Panc1 (cell line): ENCODE measurements at regions not wholly inside any gene's neighbourhood (a gene's known extent, or its start where the extent isn't known, plus 50 kb on each side); places are given as distances from the start of the nearest gene placed in this dataset.

Experiments
- POLR2AphosphoS5 ChIP-seq: IDR thresholded peaks from 2 replicates; pipeline ENCODE4 v1.6.1; 2012; ENCODE audit warnings: mild to moderate bottlenecking, low read depth, low read length, moderate library complexity
- TCF7L2 ChIP-seq: IDR thresholded peaks from 2 replicates; pipeline ENCODE4 v1.6.1; 2011; ENCODE audit warnings: mild to moderate bottlenecking, low read depth, low read length, inconsistent platforms
- TF ChIP-seq, protein P1 (sequence below), 2 experiments: IDR thresholded peaks; 2 replicates each; pipeline ENCODE4 v1.6.1; 2011 to 2012; ENCODE audit warnings: low read depth in 2 of 2, control low read depth in 1 of 2, low read length in 1 of 2, mild to moderate bottlenecking in 1 of 2, moderate library complexity in 1 of 2; ENCODE audit not compliant: insufficient read depth in 1 of 2
- TF ChIP-seq, protein P2 (sequence below): fragments of 450-650 bp; IDR thresholded peaks from 2 replicates; pipeline ENCODE4 v1.5.1; 2017; ENCODE audit warnings: mild to moderate bottlenecking

DNA sequence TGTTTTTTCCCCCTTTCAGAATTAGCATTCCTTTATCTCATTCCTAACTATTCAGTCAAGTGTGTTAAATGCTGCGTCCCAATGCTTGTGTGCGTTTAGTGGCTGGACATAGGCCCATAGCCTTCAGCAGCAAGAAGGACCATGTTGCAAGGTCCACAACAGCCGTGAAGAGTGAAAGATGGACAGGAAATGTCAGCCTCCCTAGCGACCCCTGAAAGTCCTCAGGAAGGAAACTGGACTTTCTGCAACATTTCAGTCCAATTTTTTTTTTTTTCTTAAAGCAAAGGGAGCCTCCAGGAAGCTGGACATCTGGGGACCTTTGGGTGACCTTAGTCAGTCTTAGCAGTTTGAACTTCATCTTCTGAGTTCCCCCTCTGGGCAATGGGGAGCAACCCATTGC lies 550.7 kb upstream of the MGMT start:
- TF ChIP-seq, protein P1, sequence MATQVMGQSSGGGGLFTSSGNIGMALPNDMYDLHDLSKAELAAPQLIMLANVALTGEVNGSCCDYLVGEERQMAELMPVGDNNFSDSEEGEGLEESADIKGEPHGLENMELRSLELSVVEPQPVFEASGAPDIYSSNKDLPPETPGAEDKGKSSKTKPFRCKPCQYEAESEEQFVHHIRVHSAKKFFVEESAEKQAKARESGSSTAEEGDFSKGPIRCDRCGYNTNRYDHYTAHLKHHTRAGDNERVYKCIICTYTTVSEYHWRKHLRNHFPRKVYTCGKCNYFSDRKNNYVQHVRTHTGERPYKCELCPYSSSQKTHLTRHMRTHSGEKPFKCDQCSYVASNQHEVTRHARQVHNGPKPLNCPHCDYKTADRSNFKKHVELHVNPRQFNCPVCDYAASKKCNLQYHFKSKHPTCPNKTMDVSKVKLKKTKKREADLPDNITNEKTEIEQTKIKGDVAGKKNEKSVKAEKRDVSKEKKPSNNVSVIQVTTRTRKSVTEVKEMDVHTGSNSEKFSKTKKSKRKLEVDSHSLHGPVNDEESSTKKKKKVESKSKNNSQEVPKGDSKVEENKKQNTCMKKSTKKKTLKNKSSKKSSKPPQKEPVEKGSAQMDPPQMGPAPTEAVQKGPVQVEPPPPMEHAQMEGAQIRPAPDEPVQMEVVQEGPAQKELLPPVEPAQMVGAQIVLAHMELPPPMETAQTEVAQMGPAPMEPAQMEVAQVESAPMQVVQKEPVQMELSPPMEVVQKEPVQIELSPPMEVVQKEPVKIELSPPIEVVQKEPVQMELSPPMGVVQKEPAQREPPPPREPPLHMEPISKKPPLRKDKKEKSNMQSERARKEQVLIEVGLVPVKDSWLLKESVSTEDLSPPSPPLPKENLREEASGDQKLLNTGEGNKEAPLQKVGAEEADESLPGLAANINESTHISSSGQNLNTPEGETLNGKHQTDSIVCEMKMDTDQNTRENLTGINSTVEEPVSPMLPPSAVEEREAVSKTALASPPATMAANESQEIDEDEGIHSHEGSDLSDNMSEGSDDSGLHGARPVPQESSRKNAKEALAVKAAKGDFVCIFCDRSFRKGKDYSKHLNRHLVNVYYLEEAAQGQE (IDR thresholded peaks at IDR 0.05; ENCODE audit: insufficient read depth in 1 of 2, low read depth in 2 of 2, low read length in 1 of 2), result no peak
- TF ChIP-seq, protein P2, sequence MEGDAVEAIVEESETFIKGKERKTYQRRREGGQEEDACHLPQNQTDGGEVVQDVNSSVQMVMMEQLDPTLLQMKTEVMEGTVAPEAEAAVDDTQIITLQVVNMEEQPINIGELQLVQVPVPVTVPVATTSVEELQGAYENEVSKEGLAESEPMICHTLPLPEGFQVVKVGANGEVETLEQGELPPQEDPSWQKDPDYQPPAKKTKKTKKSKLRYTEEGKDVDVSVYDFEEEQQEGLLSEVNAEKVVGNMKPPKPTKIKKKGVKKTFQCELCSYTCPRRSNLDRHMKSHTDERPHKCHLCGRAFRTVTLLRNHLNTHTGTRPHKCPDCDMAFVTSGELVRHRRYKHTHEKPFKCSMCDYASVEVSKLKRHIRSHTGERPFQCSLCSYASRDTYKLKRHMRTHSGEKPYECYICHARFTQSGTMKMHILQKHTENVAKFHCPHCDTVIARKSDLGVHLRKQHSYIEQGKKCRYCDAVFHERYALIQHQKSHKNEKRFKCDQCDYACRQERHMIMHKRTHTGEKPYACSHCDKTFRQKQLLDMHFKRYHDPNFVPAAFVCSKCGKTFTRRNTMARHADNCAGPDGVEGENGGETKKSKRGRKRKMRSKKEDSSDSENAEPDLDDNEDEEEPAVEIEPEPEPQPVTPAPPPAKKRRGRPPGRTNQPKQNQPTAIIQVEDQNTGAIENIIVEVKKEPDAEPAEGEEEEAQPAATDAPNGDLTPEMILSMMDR, result no peak
- no peak for TF ChIP-seq POLR2AphosphoS5
- TF ChIP-seq TCF7L2, result no peak
